ENCODE measurements at regions not wholly inside any gene's neighbourhood (a gene's known extent, or its start where the extent isn't known, plus 50 kb on each side); places are given as distances from the start of the nearest gene placed in this dataset.

DNA sequence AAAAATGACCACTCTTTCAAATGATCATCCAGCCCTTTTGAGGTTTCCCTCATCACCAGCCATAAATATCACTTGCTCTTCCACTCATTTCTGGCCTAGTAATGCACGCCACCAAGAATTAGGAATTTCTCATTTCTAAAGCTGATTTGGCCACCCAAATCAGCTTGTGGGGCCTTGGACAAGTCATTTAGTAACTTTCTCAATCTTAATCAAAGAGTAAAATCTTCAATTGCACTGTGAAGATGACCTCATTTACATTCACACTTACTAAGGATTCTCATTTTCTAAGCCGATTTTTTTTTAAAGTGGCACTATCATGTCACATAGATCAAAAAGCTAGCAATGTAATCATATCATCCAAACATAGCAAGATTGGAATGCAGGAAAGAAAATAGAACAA is 150.0 kb upstream of the HHIP start:
- no peak for DNase-seq

DNA sequence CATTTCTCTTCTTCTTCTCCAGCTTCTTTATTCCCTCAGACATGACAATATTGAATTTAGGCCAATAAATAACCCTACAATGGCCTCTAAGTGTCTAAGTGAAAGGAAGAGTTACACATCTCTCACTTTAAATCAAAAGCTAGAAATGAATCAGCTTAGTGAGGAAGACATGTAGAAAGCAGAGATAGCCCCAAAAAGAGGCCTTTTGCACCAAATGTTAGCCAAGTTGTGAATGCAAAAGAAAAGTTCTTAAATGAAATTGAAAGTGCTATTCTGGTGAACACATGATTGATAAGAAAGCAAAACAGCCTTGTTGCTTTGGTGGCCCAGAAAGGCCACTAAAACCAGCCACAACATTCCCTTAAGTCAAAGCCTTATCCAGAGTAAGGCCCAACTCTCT is 146.2 kb upstream of the HHIP start:
- no peak for DNase-seq

- no peak for DNase-seq
Observed at GRCh38 chr4:144501231-144501780, 144.7 kb upstream of the HHIP start.

- DNase-seq, result no peak
Observed at GRCh38 chr4:144504883-144505282, 141.1 kb upstream of the HHIP start.

DNA sequence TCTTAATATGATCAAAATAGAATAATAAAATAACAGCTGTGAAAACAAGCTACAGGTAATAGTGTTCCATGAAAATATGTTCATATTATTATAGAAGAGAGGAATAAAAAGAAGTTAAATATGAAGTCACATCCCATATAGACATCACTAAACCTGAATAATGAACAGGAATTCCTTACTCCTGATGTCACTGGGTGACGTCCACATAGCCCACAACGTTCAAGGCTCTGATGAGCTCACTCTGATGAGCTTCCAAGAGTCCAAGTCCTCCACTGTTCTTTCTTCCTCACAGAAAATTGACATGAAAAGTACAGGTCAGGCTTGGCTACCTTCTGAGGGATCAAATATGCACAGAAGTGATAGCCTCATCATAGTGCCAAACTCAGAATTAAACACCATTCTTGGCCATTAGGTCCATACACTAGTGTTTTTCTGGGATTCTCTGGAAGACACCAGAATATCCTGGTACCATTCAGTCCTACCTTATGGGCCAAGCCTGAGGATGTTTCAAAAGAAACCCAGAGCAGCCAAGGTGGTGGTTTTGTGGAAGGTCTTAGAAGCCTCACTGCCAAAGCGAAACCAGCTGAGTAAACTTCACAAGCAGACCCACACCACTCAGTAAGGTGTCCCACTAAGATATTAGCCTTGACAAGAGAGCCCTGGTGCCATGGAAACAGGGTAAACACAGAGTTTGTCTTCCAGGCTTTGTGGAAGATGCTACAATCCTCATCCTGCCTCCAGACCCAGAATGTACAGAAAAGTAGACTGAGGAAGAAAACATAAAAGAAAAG is 138.4 kb upstream of the HHIP start:
- DNase-seq, result no peak

DNA sequence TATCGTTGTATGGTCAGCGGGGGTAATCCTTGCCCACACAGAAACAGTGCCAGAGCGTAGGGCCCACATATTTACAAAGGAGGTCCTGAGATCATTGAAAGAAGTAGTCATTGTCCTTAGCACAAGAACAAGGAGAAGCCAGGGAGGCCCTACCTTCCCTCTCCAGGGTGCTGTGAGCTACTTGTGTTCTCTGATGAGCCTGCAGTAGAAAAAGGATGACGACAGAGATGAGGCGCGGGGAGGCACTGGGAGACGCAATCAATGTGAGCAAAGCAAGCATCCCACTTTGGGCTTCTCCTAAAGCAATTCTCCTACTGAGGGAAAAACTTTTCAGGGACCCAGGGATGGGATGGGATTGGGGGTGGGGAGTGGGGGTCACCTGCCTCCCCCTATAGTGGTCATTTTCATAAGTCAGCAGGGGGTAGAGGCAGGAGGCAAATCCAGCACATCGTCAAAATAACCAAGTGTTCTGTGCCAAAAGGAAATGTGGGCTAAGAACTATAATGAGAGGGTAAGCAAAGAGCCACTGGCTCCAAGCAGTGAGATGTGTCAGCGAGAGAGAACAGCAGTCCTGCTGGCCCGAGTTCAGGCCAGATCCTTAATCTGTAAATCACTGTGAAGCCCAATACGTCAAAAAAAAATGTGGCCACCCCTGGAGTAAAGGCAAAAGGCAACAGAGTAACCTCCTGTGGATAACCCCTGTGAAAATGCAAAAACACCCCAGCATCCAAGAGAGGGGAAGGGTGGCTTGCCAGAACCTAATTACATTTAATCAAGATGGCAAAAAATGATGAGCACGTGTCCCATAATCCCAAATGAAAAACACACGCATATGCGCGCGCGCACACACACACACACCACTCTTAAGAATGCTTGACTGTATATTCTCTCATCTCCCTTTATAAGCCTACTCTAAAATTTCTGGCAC is 136.6 kb upstream of the HHIP start:
- no peak for DNase-seq

DNA sequence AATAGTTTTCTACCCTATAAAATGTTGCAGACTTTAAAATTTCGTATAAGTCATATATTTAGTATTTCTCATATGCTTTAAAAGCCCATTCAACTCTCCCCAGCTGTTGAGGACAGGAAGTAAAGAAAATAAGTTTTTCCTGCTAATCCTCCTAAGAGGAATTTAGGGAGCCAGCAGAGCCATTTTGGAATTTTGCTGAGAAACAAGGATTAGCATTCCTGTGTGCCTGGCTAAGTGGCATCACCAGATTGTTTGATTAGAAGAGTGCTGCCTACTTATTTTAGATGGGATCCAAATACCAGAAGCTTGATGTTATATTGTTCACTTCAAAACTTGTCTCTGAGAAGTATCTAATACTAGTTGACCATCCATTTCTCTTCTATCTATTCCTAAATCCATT is 131.2 kb upstream of the HHIP start:
- no peak for DNase-seq

GRCh38 chr4:144518181-144518895 is 127.6 kb upstream of the HHIP start:
- no peak for DNase-seq

DNA sequence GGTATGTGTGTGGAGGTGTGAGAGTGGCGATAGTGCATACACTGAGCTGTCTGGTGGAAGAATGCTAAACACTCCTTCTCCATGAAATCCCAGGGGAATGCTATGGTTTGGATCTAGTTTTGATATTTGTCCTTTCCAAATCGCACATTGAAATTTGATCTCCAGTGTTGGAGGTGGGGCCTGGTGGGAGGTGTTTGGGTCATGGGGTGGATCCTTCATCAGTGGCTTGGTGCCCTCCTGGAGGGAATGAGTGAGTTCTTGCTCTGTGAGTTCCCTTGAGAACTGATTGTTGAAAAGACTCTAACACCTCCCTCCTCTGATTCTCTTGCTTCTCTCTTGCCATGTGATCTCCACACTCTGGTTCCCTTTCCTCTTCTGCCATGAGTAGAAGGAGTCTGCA is 114.1 kb upstream of the HHIP start:
- DNase-seq, result no peak

- DNase-seq, result peak in 1 of 2 donors; percentile 50
Observed at GRCh38 chr4:144547678-144548298, 98.2 kb upstream of the HHIP start.

GRCh38 chr4:144556636-144557035 is 89.3 kb upstream of the HHIP start:
- DNase-seq, result peak in 1 of 2 donors; percentile 83

GRCh38 chr4:144557404-144557803 is 88.6 kb upstream of the HHIP start:
- DNase-seq, result no peak

- no peak for DNase-seq
Observed at GRCh38 chr4:144562019-144562705, 83.8 kb upstream of the HHIP start.

DNA sequence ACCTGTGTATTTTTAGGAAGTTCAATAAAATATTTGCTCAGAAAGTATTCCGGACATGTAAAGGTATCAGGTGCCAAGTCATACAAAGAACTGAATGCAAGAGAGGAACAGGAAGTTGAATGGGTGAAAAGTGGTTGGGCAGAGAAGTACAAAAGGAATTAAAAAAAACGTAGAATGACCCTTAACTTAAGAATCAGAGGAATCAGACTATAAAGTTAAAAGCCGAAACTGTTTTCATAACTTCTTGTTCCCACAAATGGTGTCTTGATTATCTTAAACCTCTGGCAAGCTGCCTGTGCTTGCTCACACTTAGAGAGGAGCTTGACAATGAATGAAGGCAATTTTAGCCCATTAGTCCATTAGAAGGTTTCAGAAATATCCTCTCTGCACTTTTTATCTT is 81.6 kb upstream of the HHIP start:
- no peak for DNase-seq

DNA sequence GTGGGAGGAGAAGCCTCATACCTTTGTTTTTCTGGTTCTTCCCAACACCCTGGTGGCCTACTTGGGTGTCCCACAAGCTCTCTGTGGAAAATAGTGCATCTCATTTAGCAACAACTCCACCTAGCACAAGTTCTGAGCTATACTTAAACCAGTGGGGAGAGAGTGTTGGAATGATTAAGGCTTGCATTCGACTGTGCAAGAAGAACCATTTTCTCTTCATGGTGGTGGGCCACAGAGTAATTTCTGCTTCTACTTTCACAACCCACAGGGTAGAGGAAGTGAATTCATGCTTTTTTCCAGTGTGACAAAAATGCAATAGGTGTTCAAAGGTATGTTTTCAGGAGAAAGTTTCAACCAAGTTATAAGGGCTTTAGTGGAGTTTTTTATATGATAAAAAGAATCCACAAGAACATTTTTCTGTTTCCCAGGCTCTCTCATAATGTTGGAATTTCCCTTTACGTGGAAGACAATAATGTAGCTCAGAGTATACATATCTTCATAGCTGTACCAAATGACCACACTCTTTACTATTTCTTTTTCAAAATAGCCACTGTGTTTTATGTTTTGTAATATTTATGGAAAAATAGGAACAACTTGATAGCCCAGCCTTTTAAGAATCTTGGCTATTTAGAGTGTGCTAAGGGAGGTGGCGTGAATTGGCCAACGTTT is 80.3 kb upstream of the HHIP start:
- DNase-seq, result no peak

DNA sequence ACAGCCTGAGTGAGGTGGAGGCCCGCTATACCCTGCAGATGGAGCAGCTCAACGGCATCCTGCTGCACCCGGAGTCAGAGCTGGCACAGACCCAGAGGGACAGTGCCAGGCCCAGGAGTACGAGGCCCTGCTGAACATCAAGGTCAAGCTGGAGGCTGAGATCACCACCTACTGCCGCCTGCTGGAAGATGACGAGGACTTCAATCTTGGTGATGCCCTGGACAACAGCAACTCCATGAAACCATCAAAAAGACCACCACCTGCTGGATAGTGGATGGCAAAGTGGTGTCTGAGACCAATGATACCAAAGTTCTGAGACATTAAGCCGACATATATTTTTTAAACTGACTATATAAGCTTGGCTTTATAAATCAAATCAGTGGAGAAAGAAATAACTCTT is 73.3 kb upstream of the HHIP start:
- no peak for DNase-seq

DNA sequence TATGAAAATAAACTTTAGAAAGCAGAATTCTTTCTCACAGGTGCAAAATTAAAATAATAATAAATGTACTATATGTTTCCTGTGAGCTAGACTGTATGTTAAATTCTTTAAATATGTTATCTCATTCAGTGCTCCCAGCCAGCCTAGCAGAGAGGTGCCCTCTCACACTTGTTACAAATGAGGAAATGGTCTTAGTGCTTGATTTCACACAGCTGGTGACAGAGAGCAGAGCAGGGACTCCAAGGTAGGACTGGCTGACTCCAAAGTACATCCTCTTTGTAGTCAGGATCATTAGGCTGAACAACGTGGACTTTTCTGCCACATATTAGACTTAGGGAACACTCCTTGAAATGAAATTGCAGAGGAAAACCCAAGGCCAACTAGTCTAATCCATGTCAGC is 72.0 kb upstream of the HHIP start:
- DNase-seq, result peak in 1 of 2 donors; percentile 6

- no peak for DNase-seq
Observed at GRCh38 chr4:144574509-144574908, 71.4 kb upstream of the HHIP start.

GRCh38 chr4:144575181-144575580 is 70.8 kb upstream of the HHIP start:
- no peak for DNase-seq

GRCh38 chr4:144578681-144579080 is 67.3 kb upstream of the HHIP start:
- no peak for DNase-seq

DNA sequence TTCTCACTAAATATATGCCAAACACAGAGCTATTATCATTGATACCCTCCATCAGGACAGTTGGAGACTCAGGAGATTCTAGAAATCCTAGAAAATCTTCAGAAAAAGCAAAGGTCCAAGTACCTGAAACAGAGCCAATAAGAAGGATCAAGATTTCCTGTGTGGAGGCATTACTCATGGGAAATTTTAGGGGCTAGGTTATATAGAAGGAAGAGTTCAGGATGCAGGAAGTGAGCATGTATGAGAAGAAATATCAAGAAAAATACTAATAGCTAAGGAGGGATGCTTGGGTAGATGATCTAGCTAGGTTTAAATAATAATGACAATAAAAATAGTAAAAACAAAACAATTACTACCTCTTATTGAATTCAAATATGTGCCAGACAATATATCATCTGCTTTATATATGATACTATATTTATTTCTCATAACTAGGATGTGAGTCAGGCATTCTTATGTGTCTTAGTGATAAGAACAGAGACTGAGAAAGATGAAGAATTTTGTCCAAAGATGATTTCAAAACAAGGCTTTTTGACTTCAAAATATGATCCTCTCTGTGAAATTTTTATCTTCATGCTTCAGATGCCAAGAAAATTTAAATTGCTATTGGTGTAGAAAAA is 66.4 kb upstream of the HHIP start:
- DNase-seq, result no peak

Data from bone marrow (tissue), 2 donors.